DOHH2 (cell line): ENCODE measurements at regions not wholly inside any gene's neighbourhood (a gene's known extent, or its start where the extent isn't known, plus 50 kb on each side); places are given as distances from the start of the nearest gene placed in this dataset.

Experiments
- H3F3A ChIP-seq: fragments of 200-600 bp; sonication (generic), shearing (Covaris generic); 2 replicates; pipeline ENCODE4 v1.6.0; 2016; ENCODE audit warnings: antibody characterized with exemption, mild to moderate bottlenecking; ENCODE audit not compliant: control insufficient read depth, insufficient read depth
- H3K27ac ChIP-seq: fragments of 200-600 bp; sonication (generic); 2 replicates; pipeline ENCODE4 v1.5.1; 2014; ENCODE audit warnings: low read depth, mild to moderate bottlenecking, low read length, moderate library complexity
- H3K27me3 ChIP-seq: fragments of 200-600 bp; sonication (generic); 2 replicates; pipeline ENCODE4 v1.6.1; 2014; ENCODE audit warnings: mild to moderate bottlenecking, low read length, mixed read lengths; ENCODE audit not compliant: control insufficient read depth
- H3K36me3 ChIP-seq: fragments of 200-600 bp; sonication (generic); 2 replicates; pipeline ENCODE4 v1.6.1; 2014; ENCODE audit warnings: mild to moderate bottlenecking, low read length, moderate library complexity, mixed read lengths; ENCODE audit not compliant: control insufficient read depth
- H3K4me1 ChIP-seq: fragments of 200-600 bp; sonication (generic); 2 replicates; pipeline ENCODE4 v1.6.1; 2014; ENCODE audit warnings: mild to moderate bottlenecking, low read length, mixed read lengths; ENCODE audit not compliant: control insufficient read depth
- H3K4me2 ChIP-seq: fragments of 200-600 bp; sonication (generic); 2 replicates; pipeline ENCODE4 v1.6.0; 2014; ENCODE audit warnings: mild to moderate bottlenecking, low read length, moderate library complexity
- H3K4me3 ChIP-seq: fragments of 200-600 bp; sonication (generic); 2 replicates; pipeline ENCODE4 v1.5.1; 2014; ENCODE audit warnings: mild to moderate bottlenecking, low read length, mixed read lengths
- H3K79me2 ChIP-seq: fragments of 200-600 bp; sonication (generic); 2 replicates; pipeline ENCODE4 v1.6.1; 2014; ENCODE audit warnings: mild to moderate bottlenecking, low read length, mixed read lengths; ENCODE audit not compliant: control insufficient read depth
- H3K9me2 ChIP-seq: fragments of 200-600 bp; sonication (generic); replicated peaks from 2 replicates; pipeline ENCODE4 v1.6.1; 2014; ENCODE audit warnings: mild to moderate bottlenecking, low read length, mixed read lengths; ENCODE audit not compliant: control insufficient read depth
- H3K9me3 ChIP-seq: fragments of 200-600 bp; sonication (generic); 2 replicates; pipeline ENCODE4 v1.6.1; 2014; ENCODE audit warnings: antibody characterized with exemption, low read length, mixed read lengths; ENCODE audit not compliant: control insufficient read depth, insufficient read depth
- H4K20me1 ChIP-seq: fragments of 200-600 bp; sonication (generic); 2 replicates; pipeline ENCODE4 v1.6.0; 2014; ENCODE audit warnings: low read depth, mild to moderate bottlenecking, antibody characterized with exemption, low read length, moderate library complexity; ENCODE audit not compliant: control insufficient read depth, insufficient read depth
- CTCF ChIP-seq: fragments of 200-600 bp; sonication (generic); IDR thresholded peaks from one replicate; pipeline ENCODE4 v1.5.1; 2014; ENCODE audit warnings: antibody characterized with exemption, mild to moderate bottlenecking, low read depth, low read length; ENCODE audit not compliant: poor library complexity, severe bottlenecking
- EZH2phosphoT487 ChIP-seq: fragments of 200-600 bp; sonication (generic); IDR thresholded peaks from 2 replicates; pipeline ENCODE4 v1.6.1; 2017; ENCODE audit warnings: borderline replicate concordance, mild to moderate bottlenecking, antibody characterized with exemption, low read length, moderate library complexity, mixed read lengths

GRCh38 chr17:72386619-72387237, 265.9 kb downstream of the SOX9 start:
- Histone ChIP-seq H3K79me2 (no peaks in the 10 kb centered on the region), H3K4me1 (no peaks in the 10 kb centered on the region), H3K9me2 (no peaks in the 10 kb centered on the region), H3K27ac (no peak overlapping the region), H3K27me3 (peaks cover 7% of the 10 kb centered on the region), H3F3A (no peaks in the 10 kb centered on the region), H3K36me3 (no peaks in the 10 kb centered on the region), H3K4me2 (no peak overlapping the region), H3K4me3 (no peak overlapping the region), H4K20me1 (no peaks in the 10 kb centered on the region), H3K9me3 (no peaks in the 10 kb centered on the region)
- TF ChIP-seq CTCF (no peak), EZH2phosphoT487 (no peak)

- Histone ChIP-seq H4K20me1 (no peaks in the 10 kb centered on the region), H3K9me3 (no peaks in the 10 kb centered on the region), H3K4me1 (no peaks in the 10 kb centered on the region), H3F3A (no peaks in the 10 kb centered on the region), H3K4me2 (no peak overlapping the region), H3K79me2 (no peaks in the 10 kb centered on the region), H3K9me2 (no peaks in the 10 kb centered on the region), H3K36me3 (no peaks in the 10 kb centered on the region), H3K27me3 (peaks cover 14% of the 10 kb centered on the region), H3K27ac (no peak overlapping the region), H3K4me3 (no peak overlapping the region)
- TF ChIP-seq EZH2phosphoT487 (no peak), CTCF (no peak)
Measured at GRCh38 chr17:72387487-72387886, 266.7 kb downstream of the SOX9 start.

GRCh38 chr17:72387969-72388368, 267.1 kb downstream of the SOX9 start:
- H3K4me3 ChIP-seq, result no peak overlapping the region
- H3K27ac ChIP-seq, result no peak overlapping the region
- H3K79me2 ChIP-seq, result no peaks in the 10 kb centered on the region
- H4K20me1 ChIP-seq, result no peaks in the 10 kb centered on the region
- H3F3A ChIP-seq, result no peaks in the 10 kb centered on the region
- H3K9me2 ChIP-seq, result no peaks in the 10 kb centered on the region
- no peaks in the 10 kb centered on the region for H3K36me3 ChIP-seq
- no peak for TF ChIP-seq EZH2phosphoT487
- no peak for TF ChIP-seq CTCF
- peaks cover 17% of the 10 kb centered on the region for H3K27me3 ChIP-seq
- H3K9me3 ChIP-seq, result no peaks in the 10 kb centered on the region
- H3K4me2 ChIP-seq, result no peak overlapping the region
- H3K4me1 ChIP-seq, result no peaks in the 10 kb centered on the region
